GM13976 (cell line): ENCODE measurements at regions not wholly inside any gene's neighbourhood (a gene's known extent, or its start where the extent isn't known, plus 50 kb on each side); places are given as distances from the start of the nearest gene placed in this dataset.

Source experiments
- DNase-seq: peaks from one replicate; pipeline ENCODE4 v3.0.0; 2012; ENCODE audit warnings: low spot score
- in situ Hi-C: fragments of 300-500 bp; cut with MboI; formaldehyde crosslinking; loops from one replicate; pipeline ENCODE4 v1.12.0; 2022; ENCODE audit warnings: low sequenced_read_pairs, mixed read lengths, inconsistent platforms; ENCODE audit not compliant: unreplicated experiment
- TF ChIP-seq, protein P1 (sequence below): IDR thresholded peaks from 2 replicates; pipeline ENCODE4 v1.5.1; 2012; ENCODE audit warnings: borderline replicate concordance, mild to moderate bottlenecking; ENCODE audit not compliant: insufficient read depth; ENCODE audit errors: extremely low read depth, missing control alignments, control extremely low read depth

DNA sequence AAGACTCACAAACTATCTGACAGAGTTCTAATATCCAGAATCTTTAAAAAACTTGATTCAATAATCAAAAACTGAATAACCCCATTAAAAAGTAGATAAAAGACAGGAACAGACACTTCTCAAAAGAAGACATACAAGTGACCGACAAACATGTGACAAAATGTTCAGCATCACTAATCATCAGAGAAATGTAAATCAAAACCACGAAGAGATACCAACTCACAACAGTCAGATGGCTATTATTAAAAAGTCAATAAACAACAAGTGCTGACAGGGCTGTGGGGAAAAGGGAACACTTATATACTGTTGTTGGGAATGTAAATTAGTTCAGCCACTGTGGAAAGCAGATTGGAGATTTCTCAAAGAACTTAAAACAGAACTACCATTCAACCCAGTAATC lies 138.1 kb upstream of the RASGEF1B start:
- TF ChIP-seq, protein P1, sequence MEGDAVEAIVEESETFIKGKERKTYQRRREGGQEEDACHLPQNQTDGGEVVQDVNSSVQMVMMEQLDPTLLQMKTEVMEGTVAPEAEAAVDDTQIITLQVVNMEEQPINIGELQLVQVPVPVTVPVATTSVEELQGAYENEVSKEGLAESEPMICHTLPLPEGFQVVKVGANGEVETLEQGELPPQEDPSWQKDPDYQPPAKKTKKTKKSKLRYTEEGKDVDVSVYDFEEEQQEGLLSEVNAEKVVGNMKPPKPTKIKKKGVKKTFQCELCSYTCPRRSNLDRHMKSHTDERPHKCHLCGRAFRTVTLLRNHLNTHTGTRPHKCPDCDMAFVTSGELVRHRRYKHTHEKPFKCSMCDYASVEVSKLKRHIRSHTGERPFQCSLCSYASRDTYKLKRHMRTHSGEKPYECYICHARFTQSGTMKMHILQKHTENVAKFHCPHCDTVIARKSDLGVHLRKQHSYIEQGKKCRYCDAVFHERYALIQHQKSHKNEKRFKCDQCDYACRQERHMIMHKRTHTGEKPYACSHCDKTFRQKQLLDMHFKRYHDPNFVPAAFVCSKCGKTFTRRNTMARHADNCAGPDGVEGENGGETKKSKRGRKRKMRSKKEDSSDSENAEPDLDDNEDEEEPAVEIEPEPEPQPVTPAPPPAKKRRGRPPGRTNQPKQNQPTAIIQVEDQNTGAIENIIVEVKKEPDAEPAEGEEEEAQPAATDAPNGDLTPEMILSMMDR, result no peak
- no peak for DNase-seq
- in situ Hi-C loops, result no loop called here

DNA sequence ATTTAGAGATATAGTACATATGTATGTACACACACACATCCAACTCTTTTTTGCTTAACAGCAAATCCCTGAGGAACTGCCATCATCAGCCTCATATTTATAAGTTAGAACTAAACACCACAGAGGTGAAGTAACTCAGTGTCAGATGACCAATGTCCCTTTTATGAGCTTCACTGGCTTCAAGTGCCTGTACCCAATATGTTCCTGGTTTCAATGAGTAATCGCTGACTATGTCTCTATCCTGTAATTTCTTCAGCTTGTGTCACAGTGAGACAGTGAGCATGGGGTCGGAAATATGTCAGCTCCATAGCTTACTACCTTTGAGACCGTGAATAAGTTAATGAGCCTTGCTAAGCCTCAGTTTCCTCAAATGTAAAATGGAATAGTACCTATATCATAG lies 136.2 kb upstream of the RASGEF1B start:
- no peak for DNase-seq
- TF ChIP-seq, protein P1, result no peak
- in situ Hi-C loops, result no loop called here

DNA sequence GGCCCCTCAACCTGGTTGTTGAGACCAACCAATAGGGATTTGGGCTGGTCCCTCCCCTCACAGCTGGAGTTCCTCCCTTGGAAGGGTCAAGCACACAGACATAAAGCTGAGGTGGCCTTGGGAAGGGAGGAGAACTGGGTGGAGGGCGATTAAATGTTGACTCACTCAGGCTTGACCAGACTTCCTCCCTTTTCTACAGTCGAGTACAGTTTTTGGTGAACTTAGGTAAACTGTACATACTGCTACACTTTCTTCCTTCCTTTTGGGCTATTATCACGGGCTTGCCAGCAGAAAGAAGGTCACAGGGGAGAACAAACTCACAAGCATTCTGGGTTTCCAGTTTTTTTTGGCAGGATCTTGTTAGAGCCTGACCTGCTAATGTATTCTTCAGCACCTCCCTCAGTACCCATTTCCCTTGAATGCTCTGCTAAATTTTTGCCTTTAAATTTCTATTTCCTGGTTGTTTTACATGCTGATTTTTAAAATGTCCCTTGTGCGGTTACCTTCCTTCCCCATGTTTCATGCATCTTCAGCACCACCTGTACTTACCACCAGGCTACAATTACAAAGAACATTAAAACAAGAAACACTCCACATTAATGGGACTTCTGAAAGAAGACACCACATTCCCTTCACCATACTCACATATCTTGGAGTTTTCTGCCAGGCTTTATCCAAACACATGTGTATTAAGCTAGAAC lies 135.2 kb upstream of the RASGEF1B start:
- no peak for DNase-seq
- TF ChIP-seq, protein P1, result no peak
- in situ Hi-C loops, result no loop called here

DNA sequence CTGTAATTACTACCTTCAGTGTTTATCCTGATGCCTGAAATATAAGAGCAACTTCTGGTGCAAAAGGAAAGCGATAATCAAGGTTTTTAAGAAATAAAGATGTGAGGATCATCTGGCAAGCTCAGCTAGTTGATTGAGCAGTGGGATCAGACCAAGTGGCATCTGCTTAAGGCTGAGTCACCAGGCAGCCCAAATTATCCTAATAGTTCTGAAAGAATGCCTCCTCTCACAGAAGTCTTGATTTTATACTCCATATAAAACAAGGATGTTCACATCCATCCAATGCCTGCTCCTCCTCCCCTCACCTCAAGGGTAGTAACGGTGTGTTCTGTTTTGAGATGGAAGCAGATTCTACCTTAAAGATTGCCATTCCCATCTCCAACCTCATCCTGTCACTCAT lies 134.5 kb upstream of the RASGEF1B start:
- DNase-seq, result no peak
- in situ Hi-C loops, result no loop called here
- TF ChIP-seq, protein P1, result no peak

DNA sequence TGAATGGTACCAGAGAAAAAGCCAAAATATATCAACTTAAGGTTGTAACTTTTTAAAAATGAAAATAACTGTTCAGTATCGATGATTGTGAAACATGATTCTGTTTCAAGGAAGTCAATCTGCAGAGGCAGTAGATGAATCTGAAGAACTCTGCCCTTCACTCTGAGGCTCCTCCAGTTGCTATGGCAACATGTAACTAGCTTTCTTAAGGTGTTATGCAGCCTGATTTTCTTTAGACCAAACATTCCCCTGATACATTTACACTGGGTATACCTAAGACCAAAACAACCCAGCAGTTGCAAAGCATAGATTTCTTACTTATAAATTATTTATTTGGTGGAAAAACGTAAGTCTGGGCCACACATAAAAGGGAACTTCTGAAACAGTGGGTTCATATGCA lies 133.6 kb upstream of the RASGEF1B start:
- in situ Hi-C loops, result no loop called here
- no peak for DNase-seq

DNA sequence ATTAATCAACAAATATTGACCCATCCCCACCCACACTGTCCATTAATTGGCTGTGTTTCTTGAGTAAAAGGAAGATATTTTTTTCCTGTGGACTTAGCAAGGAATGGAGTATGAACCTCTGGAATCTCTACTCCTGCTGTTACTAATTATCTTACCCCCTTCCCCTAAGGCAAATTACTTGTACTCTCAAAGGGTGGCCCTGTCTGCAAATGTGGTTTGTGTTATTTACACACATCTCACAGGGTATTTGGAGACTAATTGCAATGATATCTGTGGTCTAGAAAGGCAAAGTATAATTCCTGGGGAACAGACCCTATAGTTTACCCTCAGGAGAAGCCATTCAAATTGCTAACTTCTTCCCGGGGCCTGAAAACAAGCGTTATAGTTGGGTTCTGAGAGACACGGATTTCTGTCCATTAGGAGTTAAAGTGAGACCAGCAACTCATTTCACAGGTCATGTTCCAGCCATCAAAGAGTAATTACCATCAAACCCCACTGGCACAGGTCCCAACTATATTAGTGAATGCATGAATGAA lies 133.0 kb upstream of the RASGEF1B start:
- in situ Hi-C loops, result no loop called here
- TF ChIP-seq, protein P1, result no peak
- no peak for DNase-seq

More for the DNA sequence above, 133.6 kb upstream of the RASGEF1B start:
- TF ChIP-seq, protein P1, result no peak
